Prostate gland (tissue), 2 donors: ENCODE measurements at regions not wholly inside any gene's neighbourhood (a gene's known extent, or its start where the extent isn't known, plus 50 kb on each side); places are given as distances from the start of the nearest gene placed in this dataset.
"Not testable (repeated sequence)": the region's sequence is repeated elsewhere in the genome, so short reads cannot be mapped to it uniquely, and the experiment has no call there.

Source experiments
- DNase-seq: peaks from one replicate; pipeline ENCODE4 v3.0.0-alpha.2; 2019; ENCODE audit warnings: low spot score
- H3K27ac ChIP-seq, 2 donors: fragments of 200-600 bp; sonication (generic); 2 replicates each; pipeline ENCODE4 v1.5.1; 2017 to 2019
- H3K27me3 ChIP-seq: fragments of 200-600 bp; sonication (generic); replicated peaks from 2 replicates; pipeline ENCODE4 v1.5.1; 2019; ENCODE audit not compliant: insufficient read depth
- H3K36me3 ChIP-seq, 2 donors: fragments of 200-600 bp; sonication (generic); 1 replicate in 1 of 2; 2 replicates in 1 of 2; pipeline versions ENCODE4 v1.5.1 to v1.8.1; 2017 to 2019
- H3K4me1 ChIP-seq: fragments of 200-600 bp; sonication (generic); replicated peaks from 2 replicates; pipeline ENCODE4 v1.5.1; 2019
- H3K4me3 ChIP-seq, 2 donors: fragments of 200-600 bp; sonication (generic); 2 replicates each; pipeline ENCODE4 v1.5.1; 2017 to 2019
- H3K9me3 ChIP-seq: fragments of 200-600 bp; sonication (generic); 2 replicates; pipeline ENCODE4 v1.5.1; 2017
- POLR2A ChIP-seq: fragments of 450-650 bp; IDR thresholded peaks from one replicate; pipeline ENCODE4 v1.6.1; 2016; ENCODE audit warnings: antibody characterized with exemption, mild to moderate bottlenecking
- POLR2AphosphoS5 ChIP-seq: sonication (generic); formaldehyde crosslinking; IDR thresholded peaks from one replicate; pipeline ENCODE4 v1.6.1; 2017; ENCODE audit warnings: antibody characterized with exemption
- WGBS: methylation state at CpG from one replicate; pipeline ENCODE4 v1.1.5; 2018; 5-methylcytosine and 5-hydroxymethylcytosine counted together
- intact Hi-C: fragments of 100-400 bp; cut with DNase I; formaldehyde crosslinking; loops from one replicate; pipeline ENCODE4 v1.14.2; 2022
- TF ChIP-seq, protein P1 (sequence below), 4 experiments: fragments of 200-600 bp in 2 of 4; fragments of 450-650 bp in 2 of 4; sonication (generic) in 2 of 4; IDR thresholded peaks; 1 replicate in 3 of 4; 2 replicates in 1 of 4; pipeline ENCODE4 v1.5.1; 2016 to 2019; ENCODE audit warnings: antibody characterized with exemption in 4 of 4, mild to moderate bottlenecking in 2 of 4, moderate library complexity in 2 of 4

- H3K36me3 ChIP-seq: no peaks in the 10 kb centered on the region
- H3K27ac ChIP-seq: no peak overlapping the region
- TF ChIP-seq POLR2AphosphoS5 (no peak), POLR2A (no peak)
- TF ChIP-seq, protein P1, sequence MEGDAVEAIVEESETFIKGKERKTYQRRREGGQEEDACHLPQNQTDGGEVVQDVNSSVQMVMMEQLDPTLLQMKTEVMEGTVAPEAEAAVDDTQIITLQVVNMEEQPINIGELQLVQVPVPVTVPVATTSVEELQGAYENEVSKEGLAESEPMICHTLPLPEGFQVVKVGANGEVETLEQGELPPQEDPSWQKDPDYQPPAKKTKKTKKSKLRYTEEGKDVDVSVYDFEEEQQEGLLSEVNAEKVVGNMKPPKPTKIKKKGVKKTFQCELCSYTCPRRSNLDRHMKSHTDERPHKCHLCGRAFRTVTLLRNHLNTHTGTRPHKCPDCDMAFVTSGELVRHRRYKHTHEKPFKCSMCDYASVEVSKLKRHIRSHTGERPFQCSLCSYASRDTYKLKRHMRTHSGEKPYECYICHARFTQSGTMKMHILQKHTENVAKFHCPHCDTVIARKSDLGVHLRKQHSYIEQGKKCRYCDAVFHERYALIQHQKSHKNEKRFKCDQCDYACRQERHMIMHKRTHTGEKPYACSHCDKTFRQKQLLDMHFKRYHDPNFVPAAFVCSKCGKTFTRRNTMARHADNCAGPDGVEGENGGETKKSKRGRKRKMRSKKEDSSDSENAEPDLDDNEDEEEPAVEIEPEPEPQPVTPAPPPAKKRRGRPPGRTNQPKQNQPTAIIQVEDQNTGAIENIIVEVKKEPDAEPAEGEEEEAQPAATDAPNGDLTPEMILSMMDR (IDR thresholded peaks at IDR 0.05): no peak
- H3K4me1 ChIP-seq: no peaks in the 10 kb centered on the region
- 100% methylated on average over 1 of the region's 1 CpG for WGBS
- no peaks in the 10 kb centered on the region for H3K27me3 ChIP-seq
- intact Hi-C loops: no loop called here
- no peaks in the 10 kb centered on the region for H3K9me3 ChIP-seq
- no peak for DNase-seq
- H3K4me3 ChIP-seq: no peak overlapping the region
Observed at GRCh38 chr13:85551012-85551411, 248.2 kb downstream of the SLITRK6 start.

- no peak overlapping the region for H3K27ac ChIP-seq
- H3K9me3 ChIP-seq: no peaks in the 10 kb centered on the region
- 80% methylated on average over 2 of the region's 2 CpGs for WGBS
- H3K36me3 ChIP-seq: no peaks in the 10 kb centered on the region
- no peaks in the 10 kb centered on the region for H3K27me3 ChIP-seq
- H3K4me1 ChIP-seq: no peaks in the 10 kb centered on the region
- TF ChIP-seq, protein P1 (IDR thresholded peaks at IDR 0.05): no peak
- TF ChIP-seq POLR2A (no peak), POLR2AphosphoS5 (no peak)
- intact Hi-C loops: no loop called here
- DNase-seq: no peak
- H3K4me3 ChIP-seq: no peak overlapping the region
Observed at GRCh38 chr13:85549819-85550218, 249.4 kb downstream of the SLITRK6 start.

- H3K4me3 ChIP-seq, DNase-seq, H3K4me1 ChIP-seq, H3K9me3 ChIP-seq, H3K27ac ChIP-seq, H3K36me3 ChIP-seq, intact Hi-C loops, H3K27me3 ChIP-seq: not testable (repeated sequence)
Observed at GRCh38 chr13:85548845-85549244, 250.4 kb downstream of the SLITRK6 start.

DNA sequence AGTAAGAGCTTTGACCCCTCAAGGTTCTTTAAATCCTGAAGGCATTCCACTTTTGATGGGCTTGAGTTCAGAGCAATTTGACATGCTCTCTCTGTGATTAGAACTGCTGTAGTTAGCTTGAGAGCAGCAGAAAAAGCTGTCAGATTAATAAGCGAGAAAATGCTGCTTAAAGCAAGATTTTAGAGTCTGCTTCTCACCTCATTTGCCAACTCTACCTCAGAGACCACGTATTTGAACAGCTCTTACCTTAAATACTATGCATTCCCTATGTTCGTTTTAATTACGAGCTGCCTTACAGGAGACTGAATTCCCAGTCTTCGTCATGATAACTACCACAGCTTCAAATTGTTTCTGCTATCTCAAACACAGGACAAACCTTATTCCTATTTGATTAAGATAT is 253.4 kb downstream of the SLITRK6 start:
- 82% methylated on average over 5 of the region's 5 CpGs for WGBS
- DNase-seq: no peak
- no peaks in the 10 kb centered on the region for H3K36me3 ChIP-seq
- H3K9me3 ChIP-seq: no peaks in the 10 kb centered on the region
- no peaks in the 10 kb centered on the region for H3K27me3 ChIP-seq
- no peaks in the 10 kb centered on the region for H3K4me1 ChIP-seq
- no peak overlapping the region for H3K4me3 ChIP-seq
- H3K27ac ChIP-seq: no peak overlapping the region
- intact Hi-C loops: no loop called here
- TF ChIP-seq POLR2A: no peak
- TF ChIP-seq, protein P1 (IDR thresholded peaks at IDR 0.05): no peak
- no peak for TF ChIP-seq POLR2AphosphoS5

GRCh38 chr13:85544756-85545155 is 254.5 kb downstream of the SLITRK6 start:
- Histone ChIP-seq H3K4me3 (no peak overlapping the region), H3K27ac (no peak overlapping the region), H3K4me1 (no peaks in the 10 kb centered on the region), H3K36me3 (no peaks in the 10 kb centered on the region), H3K9me3 (no peaks in the 10 kb centered on the region), H3K27me3 (no peaks in the 10 kb centered on the region)
- no peak for DNase-seq
- TF ChIP-seq POLR2A (no peak), POLR2AphosphoS5 (no peak)
- TF ChIP-seq, protein P1 (IDR thresholded peaks at IDR 0.05): no peak
- WGBS: 100% methylated on average over 1 of the region's 1 CpG
- intact Hi-C loops: no loop called here

- WGBS: 36% methylated on average over 2 of the region's 2 CpGs
- no peaks in the 10 kb centered on the region for H3K9me3 ChIP-seq
- H3K27ac ChIP-seq: no peak overlapping the region
- intact Hi-C loops: no loop called here
- no peaks in the 10 kb centered on the region for H3K27me3 ChIP-seq
- H3K4me1 ChIP-seq: no peaks in the 10 kb centered on the region
- TF ChIP-seq, protein P1 (IDR thresholded peaks at IDR 0.05): no peak
- TF ChIP-seq POLR2AphosphoS5 (no peak), POLR2A (no peak)
- DNase-seq: no peak
- no peaks in the 10 kb centered on the region for H3K36me3 ChIP-seq
- no peak overlapping the region for H3K4me3 ChIP-seq
Observed at GRCh38 chr13:85543144-85543543, 256.1 kb downstream of the SLITRK6 start.
